Right forelimb (tissue), 1 donor: ENCODE measurements at regions not wholly inside any gene's neighbourhood (a gene's known extent, or its start where the extent isn't known, plus 50 kb on each side); places are given as distances from the start of the nearest gene placed in this dataset.

ENCODE experiments used
- DNase-seq: peaks from one replicate; pipeline ENCODE4 v3.0.0-alpha.2; 2018

- no peak for DNase-seq
Measured at GRCh38 chr3:117695871-117696645, 986.5 kb downstream of the TUSC7 start.

DNA sequence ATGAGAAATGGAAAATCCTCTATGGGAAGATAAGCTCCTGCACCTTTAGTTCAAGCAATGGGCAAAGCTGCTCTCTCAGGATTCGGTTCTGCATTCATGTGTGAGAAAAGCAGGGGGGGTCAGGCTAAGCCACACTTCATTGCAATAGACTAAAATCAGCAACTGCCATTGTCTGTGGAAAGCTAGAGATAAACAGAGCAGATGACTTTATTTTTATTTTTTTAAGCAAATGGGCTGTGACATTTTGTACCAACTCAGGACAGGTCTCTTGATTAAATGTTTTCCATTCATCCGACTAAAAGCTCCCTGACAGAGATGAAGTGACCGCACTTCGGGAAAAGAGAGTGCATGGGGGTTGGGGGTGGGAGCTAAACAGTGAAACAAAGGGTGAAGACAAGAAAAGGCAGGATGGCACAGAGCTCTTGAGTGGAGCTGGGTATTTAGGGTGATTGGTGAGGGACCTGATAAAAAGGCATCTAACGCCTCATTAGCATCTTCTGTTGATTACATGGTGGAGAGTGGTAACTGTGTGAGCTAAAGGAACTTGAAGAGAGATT is 987.4 kb downstream of the TUSC7 start:
- DNase-seq: no peak

DNA sequence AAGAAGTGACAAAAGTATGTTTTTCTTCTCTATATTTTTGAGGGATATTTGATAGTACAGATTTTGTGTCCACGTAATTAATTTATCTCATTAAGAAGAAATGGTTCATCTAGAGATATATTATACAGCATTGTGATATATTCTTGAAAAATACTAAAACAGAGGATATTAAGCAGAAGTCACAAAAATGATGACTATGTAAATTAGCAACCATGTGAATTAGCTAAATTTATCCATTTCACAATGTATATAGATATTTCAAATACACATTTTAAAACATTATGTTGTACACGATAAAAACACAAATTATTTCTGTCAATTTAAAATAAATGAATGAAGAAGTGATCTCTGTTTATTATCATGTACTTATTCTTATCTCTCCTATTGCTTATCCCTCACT is 989.5 kb downstream of the TUSC7 start:
- no peak for DNase-seq

DNA sequence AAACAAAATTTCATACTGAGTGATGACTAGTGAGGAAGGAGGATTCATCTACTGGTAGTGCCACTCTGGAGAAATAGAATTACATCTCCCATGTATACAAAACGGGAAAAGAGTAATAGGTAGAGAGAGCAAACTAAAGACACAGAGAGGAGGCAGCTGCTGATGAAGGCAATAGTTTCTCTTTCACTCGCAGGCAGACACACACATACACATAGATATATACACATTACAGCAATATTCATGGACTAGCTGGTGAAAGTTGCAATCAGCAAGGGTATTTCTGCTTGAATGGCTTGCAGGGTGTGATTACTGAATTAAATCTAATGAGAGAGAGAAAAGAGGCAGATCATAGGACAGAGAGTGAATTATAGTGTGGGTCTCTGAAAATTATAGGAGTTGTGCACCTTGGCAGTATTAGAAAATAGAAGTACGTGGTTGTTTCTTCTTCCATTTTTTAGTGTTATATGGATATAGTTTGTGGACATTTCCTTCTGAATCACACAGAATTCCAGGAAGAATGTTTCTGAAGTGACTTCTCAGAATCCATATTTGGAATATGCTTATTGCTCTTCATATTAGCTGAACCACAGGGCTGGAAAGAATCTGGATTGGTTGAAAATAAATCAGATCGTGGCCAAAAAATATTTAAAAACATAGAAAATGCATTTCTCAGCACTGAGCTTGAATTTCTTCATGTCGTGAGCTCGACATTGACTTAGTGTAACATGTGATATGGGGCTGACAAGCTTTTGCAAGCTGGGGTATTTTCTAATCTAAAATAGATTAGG is 991.2 kb downstream of the TUSC7 start:
- no peak for DNase-seq

DNA sequence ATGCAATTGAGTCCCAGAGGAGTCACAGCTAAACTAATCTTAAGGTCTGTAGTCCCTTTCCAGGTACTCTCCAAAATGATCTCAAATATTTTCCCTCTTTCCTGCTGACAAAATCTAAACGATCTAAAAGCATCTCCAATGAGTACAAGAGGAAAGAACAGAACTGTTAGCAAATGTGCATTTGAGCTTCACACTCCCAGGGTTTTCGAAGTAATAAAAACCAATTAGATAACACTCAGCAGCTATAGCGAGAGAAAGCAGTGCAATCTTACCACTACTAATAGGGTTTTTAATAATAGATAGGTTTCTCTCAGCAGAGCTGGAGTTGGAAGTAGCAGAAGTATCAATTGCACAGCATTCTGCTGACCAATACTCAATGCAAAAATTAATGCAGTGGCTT is 995.4 kb downstream of the TUSC7 start:
- no peak for DNase-seq

DNA sequence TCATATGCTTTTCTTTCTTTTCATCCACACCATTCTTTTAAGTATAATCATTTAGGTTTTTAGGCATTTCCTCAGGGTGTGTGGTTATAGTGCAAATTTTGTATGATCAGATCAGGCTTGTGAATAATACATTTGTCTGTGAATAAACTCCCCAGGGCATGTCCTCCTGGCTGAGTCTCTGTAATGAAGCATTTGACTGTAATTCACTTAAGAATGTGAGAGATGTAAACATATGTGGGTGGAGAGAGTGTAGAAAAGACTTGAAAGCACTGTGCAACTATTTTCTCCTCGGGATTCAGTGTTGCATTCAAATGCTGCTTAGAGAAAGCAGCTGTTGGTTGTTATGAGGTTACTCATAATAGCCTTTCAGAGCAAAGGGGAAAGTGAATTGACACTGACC is 996.5 kb downstream of the TUSC7 start:
- DNase-seq: no peak

DNA sequence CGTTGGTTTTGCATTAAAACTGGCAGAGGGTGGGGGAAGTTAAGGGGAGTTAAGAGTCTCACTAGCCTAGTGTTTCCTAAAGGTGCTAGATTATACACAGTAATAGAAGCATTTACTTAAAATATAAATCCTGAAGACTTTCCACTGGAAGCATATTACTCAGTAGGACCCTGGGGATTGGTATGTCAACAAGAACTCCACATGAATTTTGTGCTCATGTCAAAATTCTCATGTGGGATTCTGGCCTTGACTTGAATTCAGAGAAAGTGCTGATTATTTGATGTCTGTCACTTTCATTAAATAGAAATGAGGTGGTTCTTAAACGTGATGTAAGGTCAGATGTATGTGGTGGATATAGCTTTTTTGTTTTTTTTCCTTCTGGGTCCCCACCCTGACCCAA is 997.2 kb downstream of the TUSC7 start:
- DNase-seq: no peak

GRCh38 chr3:117708601-117709000 is 999.0 kb downstream of the TUSC7 start:
- no peak for DNase-seq

- no peak for DNase-seq
Measured at GRCh38 chr3:117709108-117709507, 999.5 kb downstream of the TUSC7 start.

- no peak for DNase-seq
Measured at GRCh38 chr3:117710501-117710900, 1000.9 kb downstream of the TUSC7 start.

DNA sequence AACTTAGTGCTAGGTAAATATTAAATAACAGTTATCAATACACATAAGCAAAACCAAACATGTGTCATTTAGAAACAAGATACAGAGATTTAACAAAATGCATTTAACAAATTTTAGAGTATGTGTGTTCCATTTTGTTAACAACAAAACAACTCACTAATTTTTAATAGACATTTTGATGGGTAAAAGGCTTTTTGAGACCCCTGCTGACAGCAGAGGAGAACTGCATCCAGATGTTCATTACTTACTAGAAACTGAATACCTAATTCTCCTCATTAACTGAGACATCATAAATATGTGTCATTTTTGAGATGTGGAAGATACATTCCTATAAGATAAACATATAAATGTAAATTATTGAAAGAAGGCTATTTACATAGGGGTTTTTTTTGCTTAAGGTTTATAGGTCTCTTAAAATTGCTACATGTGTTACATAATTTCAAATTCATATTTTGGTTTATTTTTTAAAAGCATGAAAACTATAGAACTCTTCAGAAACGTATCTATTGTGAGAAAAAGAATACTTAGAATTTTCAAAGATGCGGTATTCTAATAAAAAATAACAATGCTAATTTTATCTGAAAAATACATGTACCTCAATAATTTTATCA is 1009.8 kb downstream of the TUSC7 start:
- DNase-seq: no peak

GRCh38 chr3:117721866-117722265 is 1012.3 kb downstream of the TUSC7 start:
- DNase-seq: no peak

DNA sequence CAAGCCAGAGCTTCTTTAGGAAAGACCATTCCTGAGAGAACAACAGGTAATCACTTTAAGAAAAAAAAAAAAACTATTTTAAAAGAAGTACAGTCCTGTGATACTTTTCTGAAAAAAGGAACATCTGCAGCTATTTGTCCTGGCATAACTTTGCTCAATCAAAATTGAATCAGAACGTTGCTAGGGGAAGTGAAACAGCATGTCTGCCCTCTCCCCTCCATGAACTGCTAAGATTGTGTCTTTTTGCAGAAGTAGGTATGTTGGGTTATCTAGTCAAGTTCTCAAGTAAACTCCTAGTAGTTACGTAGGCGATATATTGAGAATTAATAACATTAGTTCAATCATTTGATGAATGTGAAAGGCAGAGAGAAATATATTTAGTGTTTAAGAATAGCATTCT is 1013.3 kb downstream of the TUSC7 start:
- no peak for DNase-seq

GRCh38 chr3:117723825-117724224 is 1014.2 kb downstream of the TUSC7 start:
- DNase-seq: no peak

DNA sequence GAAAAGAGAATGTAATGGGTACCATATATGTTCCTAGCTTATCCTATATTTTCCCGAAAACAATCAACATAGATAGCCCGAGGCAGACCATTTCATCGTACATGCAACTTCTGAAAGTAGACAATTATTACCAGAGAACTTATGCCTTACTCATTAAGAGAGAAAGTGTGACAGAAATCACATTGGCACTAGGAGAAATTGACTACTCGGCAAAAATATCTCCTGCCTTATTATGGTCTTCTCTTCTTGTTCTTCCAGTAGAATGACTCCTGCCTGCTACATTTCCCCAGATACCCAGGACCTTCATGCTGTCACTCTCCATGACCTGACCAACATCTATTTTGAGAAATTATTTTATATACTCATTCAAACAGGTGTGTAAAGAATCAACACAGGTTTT is 1015.7 kb downstream of the TUSC7 start:
- no peak for DNase-seq

DNA sequence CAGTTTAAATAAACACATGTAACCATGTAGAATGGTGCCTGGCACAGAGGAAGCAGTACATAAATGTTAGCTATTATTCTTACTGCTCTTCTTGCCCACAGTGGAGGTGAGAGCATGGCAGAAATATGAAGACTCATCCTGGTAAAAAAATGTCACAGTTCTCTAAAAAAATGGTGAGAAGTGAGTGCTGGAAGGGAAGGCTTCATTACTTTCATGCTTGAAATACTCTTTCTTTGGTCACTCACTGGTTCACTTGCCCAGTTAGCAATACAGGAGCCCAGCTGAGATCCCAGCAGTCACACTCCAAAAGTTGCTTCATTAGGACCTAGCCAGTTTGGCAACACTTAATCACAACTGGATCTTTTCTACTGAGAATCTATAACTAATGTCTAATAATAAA is 1017.2 kb downstream of the TUSC7 start:
- no peak for DNase-seq

DNA sequence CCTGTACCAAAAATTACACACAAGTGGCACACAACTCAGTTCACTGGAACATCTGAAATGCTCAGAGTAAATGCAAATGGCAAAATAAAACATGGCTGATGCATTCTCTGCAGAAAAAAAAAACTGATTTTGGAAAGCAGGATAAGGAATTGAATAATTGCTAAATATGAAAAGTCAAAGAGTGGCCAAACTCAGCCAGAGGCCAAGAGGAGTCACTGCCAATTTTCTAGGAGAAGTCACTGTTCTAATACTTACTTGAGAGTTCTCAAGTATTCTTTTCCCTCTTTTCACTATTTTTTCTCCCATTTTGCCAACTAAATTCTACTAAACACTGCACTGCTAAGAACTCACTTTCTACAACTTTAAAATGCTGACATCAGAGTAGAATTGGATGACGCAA is 1018.6 kb downstream of the TUSC7 start:
- no peak for DNase-seq

GRCh38 chr3:117734496-117734895 is 1024.9 kb downstream of the TUSC7 start:
- no peak for DNase-seq

DNA sequence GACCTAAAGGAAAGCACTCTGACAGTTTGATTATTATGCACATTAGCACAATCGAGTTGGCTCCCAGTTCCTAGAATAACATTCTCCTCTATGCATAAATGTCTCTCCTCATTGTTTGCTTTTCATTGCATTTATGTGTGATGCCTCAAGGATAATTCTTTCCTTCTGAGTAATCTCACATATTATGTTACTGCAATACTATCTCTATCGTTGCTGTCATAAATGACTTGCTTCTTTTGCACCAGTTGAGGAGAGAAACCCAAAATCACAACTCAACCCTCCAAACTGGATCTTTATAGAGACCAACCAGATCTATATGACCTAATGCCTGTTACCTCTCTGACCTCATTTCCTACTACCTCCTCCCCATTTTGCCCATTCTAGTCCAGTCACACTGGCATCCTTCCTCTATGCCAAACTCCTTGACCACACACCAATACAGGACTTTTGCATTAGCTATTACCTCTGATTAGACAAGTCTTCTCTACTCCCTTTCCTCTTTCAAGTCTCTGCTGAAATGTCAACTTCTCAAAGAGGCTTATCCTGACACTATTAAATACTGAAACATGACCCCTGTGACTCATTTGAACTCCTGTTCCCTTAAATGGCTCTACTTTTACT is 1026.0 kb downstream of the TUSC7 start:
- DNase-seq: no peak

DNA sequence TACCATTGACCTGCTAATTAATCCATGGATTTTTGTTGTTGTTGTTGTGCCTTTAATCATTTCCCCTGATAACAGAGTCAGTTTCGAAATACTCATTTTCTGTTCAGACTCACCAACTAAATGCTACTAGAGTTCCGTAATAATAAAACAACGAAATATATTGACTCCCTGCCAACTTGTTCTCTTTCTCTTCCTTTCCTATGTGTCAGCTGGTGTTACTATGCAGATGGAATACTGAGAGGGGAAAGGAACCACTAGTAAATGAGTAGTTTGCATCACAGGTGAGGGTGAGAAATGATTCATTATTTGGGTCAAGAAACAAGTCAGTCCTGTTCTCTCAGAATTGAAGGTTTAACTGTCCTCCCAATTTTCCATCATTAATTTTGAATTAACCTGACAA is 1027.3 kb downstream of the TUSC7 start:
- DNase-seq: no peak

DNA sequence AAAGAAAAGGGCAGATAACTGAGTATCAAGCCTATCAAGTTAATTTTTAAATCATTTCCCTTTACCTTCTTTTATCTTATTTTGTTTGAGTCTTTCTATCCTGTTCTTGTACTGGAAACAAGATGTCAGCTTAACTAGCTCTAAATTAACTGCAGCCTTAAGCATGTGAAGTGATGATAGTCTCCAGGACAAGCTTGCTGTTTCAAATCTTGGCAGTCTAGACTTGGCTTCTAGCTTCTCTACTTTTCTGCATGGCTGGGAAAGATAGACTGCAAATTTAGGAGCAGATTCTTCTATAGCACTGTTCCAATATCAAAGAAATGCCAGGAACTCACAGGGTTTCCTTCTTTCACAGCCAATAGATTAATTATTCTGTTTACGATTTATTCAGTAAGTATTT is 1034.4 kb downstream of the TUSC7 start:
- DNase-seq: no peak

GRCh38 chr3:117744935-117745334 is 1035.4 kb downstream of the TUSC7 start:
- no peak for DNase-seq

GRCh38 chr3:117745516-117745915 is 1035.9 kb downstream of the TUSC7 start:
- DNase-seq: no peak
